Right lobe of liver (tissue), 4 donors: ENCODE measurements at regions not wholly inside any gene's neighbourhood (a gene's known extent, or its start where the extent isn't known, plus 50 kb on each side); places are given as distances from the start of the nearest gene placed in this dataset.

Experiments used
- POLR2A ChIP-seq: fragments of 450-650 bp; IDR thresholded peaks from one replicate; pipeline ENCODE4 v1.6.1; 2017; ENCODE audit warnings: antibody characterized with exemption, mild to moderate bottlenecking
- TF ChIP-seq, protein P1 (sequence below), 4 donors: fragments of 200-600 bp in 3 of 4; fragments of 450-650 bp in 1 of 4; IDR thresholded peaks; one replicate each; pipeline versions ENCODE4 v1.5.1 to v1.8.0; 2016 to 2022; ENCODE audit warnings: antibody characterized with exemption in 4 of 4, mild to moderate bottlenecking in 2 of 4
- donor health status: DM: no; HTN: no; CAD: no.
- donor health status: DM: no; HTN: no; CAD: no.
- donor health status: DM: no; HTN: yes; CAD: no.

DNA sequence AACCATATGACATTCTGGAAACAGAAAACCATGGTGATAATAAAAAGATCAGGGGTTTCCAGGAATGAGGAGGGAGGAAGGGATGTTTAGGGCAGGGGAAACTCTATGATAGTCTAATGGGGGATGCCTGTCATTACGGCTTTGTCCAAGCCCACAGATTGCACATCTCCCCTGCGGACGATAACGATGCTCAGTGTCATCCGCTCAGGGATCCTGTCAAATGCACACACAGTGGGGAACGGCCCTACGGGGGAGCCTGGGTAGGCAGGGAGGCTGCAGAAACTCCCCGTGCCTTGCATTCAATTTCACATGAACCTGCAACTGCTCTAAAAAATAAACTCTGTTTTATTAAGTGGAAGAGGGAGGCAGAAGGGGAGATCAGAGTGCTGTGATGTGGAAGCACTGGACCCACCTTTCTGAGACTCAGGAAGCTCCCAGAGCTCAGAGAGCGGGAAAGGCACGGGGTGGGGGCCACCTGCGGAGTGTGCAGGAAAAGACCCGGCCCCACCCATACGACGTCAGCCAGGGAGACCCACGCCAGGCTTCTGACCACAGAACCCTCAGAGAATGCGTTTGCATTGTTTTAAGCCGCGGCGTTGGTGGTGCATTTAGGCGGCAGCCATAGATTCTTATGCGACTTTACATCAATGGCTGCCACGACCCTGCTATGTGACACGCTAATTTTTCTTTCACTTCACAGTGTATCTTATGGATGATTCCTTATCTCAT is 543.5 kb downstream of the BRD1 start:
- no peak for TF ChIP-seq POLR2A
- TF ChIP-seq, protein P1, sequence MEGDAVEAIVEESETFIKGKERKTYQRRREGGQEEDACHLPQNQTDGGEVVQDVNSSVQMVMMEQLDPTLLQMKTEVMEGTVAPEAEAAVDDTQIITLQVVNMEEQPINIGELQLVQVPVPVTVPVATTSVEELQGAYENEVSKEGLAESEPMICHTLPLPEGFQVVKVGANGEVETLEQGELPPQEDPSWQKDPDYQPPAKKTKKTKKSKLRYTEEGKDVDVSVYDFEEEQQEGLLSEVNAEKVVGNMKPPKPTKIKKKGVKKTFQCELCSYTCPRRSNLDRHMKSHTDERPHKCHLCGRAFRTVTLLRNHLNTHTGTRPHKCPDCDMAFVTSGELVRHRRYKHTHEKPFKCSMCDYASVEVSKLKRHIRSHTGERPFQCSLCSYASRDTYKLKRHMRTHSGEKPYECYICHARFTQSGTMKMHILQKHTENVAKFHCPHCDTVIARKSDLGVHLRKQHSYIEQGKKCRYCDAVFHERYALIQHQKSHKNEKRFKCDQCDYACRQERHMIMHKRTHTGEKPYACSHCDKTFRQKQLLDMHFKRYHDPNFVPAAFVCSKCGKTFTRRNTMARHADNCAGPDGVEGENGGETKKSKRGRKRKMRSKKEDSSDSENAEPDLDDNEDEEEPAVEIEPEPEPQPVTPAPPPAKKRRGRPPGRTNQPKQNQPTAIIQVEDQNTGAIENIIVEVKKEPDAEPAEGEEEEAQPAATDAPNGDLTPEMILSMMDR (IDR thresholded peaks at IDR 0.05) = no peak
